GM12891 (cell line): ENCODE measurements at regions not wholly inside any gene's neighbourhood (a gene's known extent, or its start where the extent isn't known, plus 50 kb on each side); places are given as distances from the start of the nearest gene placed in this dataset.

Experiments
- POLR2A ChIP-seq: IDR thresholded peaks from 2 replicates; pipeline ENCODE4 v1.6.1; 2011; ENCODE audit warnings: low read depth, low read length, control low read depth
- POLR2AphosphoS5 ChIP-seq: IDR thresholded peaks from 2 replicates; pipeline ENCODE4 v1.6.1; 2011; ENCODE audit warnings: low read depth, low read length, control low read depth
- SPI1 ChIP-seq: IDR thresholded peaks from 2 replicates; pipeline ENCODE4 v1.6.1; 2011; ENCODE audit warnings: low read depth, low read length, control low read depth

DNA sequence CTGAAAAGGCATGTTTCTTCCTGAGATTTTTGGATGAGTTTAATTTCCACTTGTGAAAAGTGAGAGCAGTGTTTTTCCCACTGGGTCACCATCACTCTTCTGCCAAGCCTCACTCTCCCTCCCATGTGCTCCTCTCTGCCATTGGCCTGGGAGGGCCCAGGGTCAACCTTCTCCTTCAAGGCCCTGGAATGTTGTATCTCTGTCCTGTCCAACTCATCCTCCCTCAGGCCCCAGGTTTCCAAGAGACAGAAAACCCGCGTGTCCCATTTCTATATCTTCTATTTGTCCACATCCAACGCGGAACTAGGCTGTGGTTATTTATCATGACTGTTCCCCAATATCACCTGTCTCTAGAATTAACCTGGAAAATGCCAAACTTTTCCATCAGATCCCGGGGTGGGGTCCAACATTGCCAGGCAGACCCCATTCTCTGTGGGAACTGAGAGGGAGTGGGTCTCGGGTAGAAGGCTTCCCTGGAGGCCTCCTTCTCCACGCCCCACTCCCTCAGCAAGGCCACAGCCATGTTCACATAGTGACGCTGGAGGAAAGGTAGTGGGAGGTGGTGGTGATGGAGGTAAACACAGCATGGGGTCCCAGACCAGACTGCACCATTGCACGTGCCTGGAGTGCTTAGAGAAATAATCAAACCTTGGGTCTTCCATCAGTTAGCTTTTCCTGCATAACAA lies 173.5 kb downstream of the SCP2D1 start:
- TF ChIP-seq POLR2AphosphoS5 (no peak), POLR2A (no peak), SPI1 (no peak)
